ENCODE measurements at regions not wholly inside any gene's neighbourhood (a gene's known extent, or its start where the extent isn't known, plus 50 kb on each side); places are given as distances from the start of the nearest gene placed in this dataset.

- CTCF ChIA-PET = no interaction called here
- H3K4me1 ChIP-seq (ENCODE audit: control insufficient read depth in 1 of 2, insufficient read depth in 2 of 2, low read length in 2 of 2) = peaks cover 14 to 17% of the 10 kb centered on the region in 2 experiments; a peak in 3 of 4 replicates
- no peaks in the 10 kb centered on the region for H3K27me3 ChIP-seq (ENCODE audit: insufficient read depth, low read length)
- no peaks in the 10 kb centered on the region for H3K36me3 ChIP-seq (ENCODE audit: control insufficient read depth in 1 of 2, insufficient read depth in 2 of 2, low read length in 2 of 2)
- BruUV-seq (replicated peaks) = no TSS peak
- no peaks in the 10 kb centered on the region for H3K79me2 ChIP-seq (ENCODE audit: insufficient read depth, low read length)
- TF ChIP-seq FOSL1 (IDR thresholded peaks at IDR 0.05; ENCODE audit: low read depth) (no peak), TCF7L2 (IDR thresholded peaks at IDR 0.05; ENCODE audit: borderline replicate concordance, extremely low read depth, insufficient read depth, insufficient read length) (no peak), JUND (IDR thresholded peaks at IDR 0.05) (no peak), SRF (IDR thresholded peaks at IDR 0.05; ENCODE audit: low read depth) (no peak), EZH2 (IDR thresholded peaks at IDR 0.05) (no peak), ZFX (IDR thresholded peaks at IDR 0.05) (no peak), POLR2A (IDR thresholded peaks at IDR 0.05; ENCODE audit: borderline replicate concordance, extremely low read depth, insufficient read depth, insufficient read length) (no peak), REST (IDR thresholded peaks at IDR 0.05; ENCODE audit: low read depth) (no peak)
- no peak overlapping the region for H2AFZ ChIP-seq (ENCODE audit: low read depth, low read length, poor library complexity, severe bottlenecking)
- POLR2A ChIA-PET = no interaction called here
- ATAC-seq (no peak), DNase-seq (ENCODE audit: low read depth, low spot score) (no peak)
- H3K4me3 ChIP-seq (replicated peaks in 1 of 2; ENCODE audit: low read depth in 1 of 2, low read length in 2 of 2) = no peak overlapping the region
- RAD21 ChIA-PET (ENCODE audit: low non-redundant PET in 1 of 2, low total read pairs in 2 of 2, uncharacterized antibody in 2 of 2, unreplicated experiment in 2 of 2) = no interaction called here
- no peaks in the 10 kb centered on the region for H3K9me2 ChIP-seq (ENCODE audit: insufficient read depth)
- H3K27ac ChIP-seq (ENCODE audit: low read depth, low read length) = no peak overlapping the region
- no peak overlapping the region for H3K9ac ChIP-seq (ENCODE audit: low read length)
- H3K4me2 ChIP-seq (ENCODE audit: low read length) = no peak overlapping the region
- H4K20me1 ChIP-seq (ENCODE audit: insufficient read depth) = no peaks in the 10 kb centered on the region
- H3K9me3 ChIP-seq (ENCODE audit: control insufficient read depth in 1 of 2, insufficient read depth in 1 of 2, low read depth in 1 of 2, low read length in 2 of 2) = no peaks in the 10 kb centered on the region
- intact Hi-C loops (cut with micrococcal nuclease) = no loop called here
These were observed 266.0 kb downstream of the PTTG2 start for GRCh38 chr4:38226170-38226569.
